H9 (cell line): ENCODE measurements at regions not wholly inside any gene's neighbourhood (a gene's known extent, or its start where the extent isn't known, plus 50 kb on each side); places are given as distances from the start of the nearest gene placed in this dataset.

Experiments
- DNase-seq: peaks from one replicate; pipeline ENCODE4 v3.0.0-alpha.2; 2017
- H2AFZ ChIP-seq: one replicate; pipeline ENCODE4 v1.6.1; 2013; ENCODE audit warnings: mild to moderate bottlenecking, low read length, control low read depth, moderate library complexity
- H2AK5ac ChIP-seq: 2 replicates; pipeline ENCODE4 v1.6.1; 2013; ENCODE audit warnings: low read length, control low read depth, mixed read lengths; ENCODE audit not compliant: insufficient read length
- H2BK120ac ChIP-seq: one replicate; pipeline ENCODE4 v1.6.1; 2013; ENCODE audit warnings: low read depth, mild to moderate bottlenecking, low read length, control low read depth, inconsistent platforms; ENCODE audit not compliant: poor library complexity, severe bottlenecking
- H2BK12ac ChIP-seq: 2 replicates; pipeline ENCODE4 v1.6.1; 2013; ENCODE audit warnings: low read length, control low read depth, mixed read lengths, low read depth; ENCODE audit not compliant: insufficient read length
- H2BK15ac ChIP-seq: 2 replicates; pipeline ENCODE4 v1.6.1; 2013; ENCODE audit warnings: low read depth, low read length, control low read depth
- H2BK20ac ChIP-seq: one replicate; pipeline ENCODE4 v1.6.1; 2013; ENCODE audit warnings: low read depth, mild to moderate bottlenecking, low read length, control low read depth, inconsistent platforms; ENCODE audit not compliant: poor library complexity, severe bottlenecking
- H2BK5ac ChIP-seq: 2 replicates; pipeline ENCODE4 v1.6.1; 2013; ENCODE audit warnings: low read length, control low read depth, mixed read lengths; ENCODE audit not compliant: insufficient read length
- H3K14ac ChIP-seq: 2 replicates; pipeline ENCODE4 v1.6.1; 2013; ENCODE audit warnings: low read length, control low read depth; ENCODE audit not compliant: insufficient read depth
- H3K18ac ChIP-seq: 2 replicates; pipeline ENCODE4 v1.6.1; 2013; ENCODE audit warnings: low read depth, mild to moderate bottlenecking, mixed read lengths, low read length, control low read depth; ENCODE audit not compliant: insufficient read length
- H3K23ac ChIP-seq: 2 replicates; pipeline ENCODE4 v1.6.1; 2013; ENCODE audit warnings: low read length, control low read depth, mixed read lengths, low read depth; ENCODE audit not compliant: insufficient read length
- H3K23me2 ChIP-seq: 2 replicates; pipeline ENCODE4 v1.6.1; 2013; ENCODE audit warnings: low read depth, mild to moderate bottlenecking, mixed read lengths, low read length, control low read depth; ENCODE audit not compliant: insufficient read length, poor library complexity, severe bottlenecking
- H3K27ac ChIP-seq: 2 replicates; pipeline ENCODE4 v1.5.1; 2013; ENCODE audit warnings: low read length, control low read depth, mixed read lengths, low read depth; ENCODE audit not compliant: insufficient read length
- H3K27me3 ChIP-seq: 2 replicates; pipeline ENCODE4 v1.6.1; 2013; ENCODE audit warnings: low read length, control low read depth, inconsistent platforms; ENCODE audit not compliant: insufficient read depth
- H3K4ac ChIP-seq: 2 replicates; pipeline ENCODE4 v1.6.1; 2013; ENCODE audit warnings: low read depth, mild to moderate bottlenecking, control low read depth, inconsistent platforms, low read length, moderate library complexity
- H3K4me1 ChIP-seq: 2 replicates; pipeline ENCODE4 v1.6.1; 2013; ENCODE audit warnings: low read length, control low read depth, inconsistent platforms; ENCODE audit not compliant: insufficient read depth
- H3K4me2 ChIP-seq: 2 replicates; pipeline ENCODE4 v1.6.1; 2013; ENCODE audit warnings: low read length, control low read depth, mixed read lengths; ENCODE audit not compliant: insufficient read length, insufficient read depth
- H3K56ac ChIP-seq: 2 replicates; pipeline ENCODE4 v1.6.1; 2013; ENCODE audit warnings: low read depth, mild to moderate bottlenecking, mixed read lengths, low read length, control low read depth; ENCODE audit not compliant: insufficient read length
- H3K79me1 ChIP-seq: 2 replicates; pipeline ENCODE4 v1.6.1; 2013; ENCODE audit warnings: low read depth, mild to moderate bottlenecking, moderate library complexity, low read length, control low read depth, inconsistent platforms; ENCODE audit not compliant: insufficient read depth, poor library complexity, severe bottlenecking
- H3K79me2 ChIP-seq: 2 replicates; pipeline ENCODE4 v1.6.1; 2013; ENCODE audit warnings: low read length, control low read depth, inconsistent platforms; ENCODE audit not compliant: insufficient read depth
- H3K9ac ChIP-seq: 2 replicates; pipeline ENCODE4 v1.6.1; 2013; ENCODE audit warnings: low read length, control low read depth, mixed read lengths; ENCODE audit not compliant: insufficient read length; ENCODE audit errors: extremely low read depth
- H3K9me3 ChIP-seq: one replicate; pipeline ENCODE4 v1.6.1; 2013; ENCODE audit warnings: low read depth, low read length, inconsistent platforms; ENCODE audit not compliant: control insufficient read depth
- H3T11ph ChIP-seq: one replicate; pipeline ENCODE4 v1.6.1; 2013; ENCODE audit warnings: mild to moderate bottlenecking, low read length, control low read depth, inconsistent platforms
- H4K20me1 ChIP-seq: one replicate; pipeline ENCODE4 v1.6.1; 2013; ENCODE audit not compliant: control insufficient read depth, insufficient read length, insufficient read depth
- H4K5ac ChIP-seq: 2 replicates; pipeline ENCODE4 v1.6.1; 2013; ENCODE audit warnings: low read depth, mild to moderate bottlenecking, mixed read lengths, low read length, control low read depth; ENCODE audit not compliant: insufficient read length
- H4K8ac ChIP-seq: replicated peaks from 2 replicates; pipeline ENCODE4 v1.6.1; 2013; ENCODE audit warnings: low read length, control low read depth, mixed read lengths, low read depth; ENCODE audit not compliant: insufficient read length
- H4K91ac ChIP-seq: 2 replicates; pipeline ENCODE4 v1.6.1; 2013; ENCODE audit warnings: low read depth, mild to moderate bottlenecking, moderate library complexity, mixed read lengths, low read length, control low read depth; ENCODE audit not compliant: insufficient read length
- H3K27ac Mint-ChIP-seq, 3 experiments: 2 replicates in 2 of 3; 3 replicates in 1 of 3; pipeline ENCODE4 v1.8.0; 2020 to 2021; ENCODE audit warnings: mixed read lengths in 3 of 3, mild to moderate bottlenecking in 1 of 3, moderate library complexity in 1 of 3
- H3K27me3 Mint-ChIP-seq: 2 replicates; pipeline ENCODE4 v1.8.0; 2021; ENCODE audit warnings: low read depth, mild to moderate bottlenecking, moderate library complexity, mixed read lengths
- H3K36me3 Mint-ChIP-seq, 3 experiments: 2 replicates in 2 of 3; 3 replicates in 1 of 3; pipeline ENCODE4 v1.8.0; 2020 to 2021; ENCODE audit warnings: low read depth in 3 of 3, mixed read lengths in 3 of 3; ENCODE audit not compliant: insufficient read depth in 1 of 3
- H3K4me1 Mint-ChIP-seq, 2 experiments: 2 replicates each; pipeline ENCODE4 v1.8.0; 2020; ENCODE audit warnings: mixed read lengths in 2 of 2
- H3K4me3 Mint-ChIP-seq, 2 experiments: 2 replicates in 1 of 2; 3 replicates in 1 of 2; pipeline ENCODE4 v1.8.0; 2020 to 2021; ENCODE audit warnings: mild to moderate bottlenecking in 2 of 2, mixed read lengths in 2 of 2, moderate library complexity in 1 of 2
- H3K9me3 Mint-ChIP-seq, 2 experiments: 2 replicates in 1 of 2; 3 replicates in 1 of 2; pipeline ENCODE4 v1.8.0; 2020; ENCODE audit warnings: mild to moderate bottlenecking in 2 of 2, mixed read lengths in 2 of 2, moderate library complexity in 1 of 2
- CTCF ChIP-seq: fragments of 200-600 bp; sonication (generic); conservative IDR thresholded peaks from 3 replicates; pipeline ENCODE4 v1.8.0; 2021; ENCODE audit warnings: antibody characterized with exemption, mild to moderate bottlenecking

DNA sequence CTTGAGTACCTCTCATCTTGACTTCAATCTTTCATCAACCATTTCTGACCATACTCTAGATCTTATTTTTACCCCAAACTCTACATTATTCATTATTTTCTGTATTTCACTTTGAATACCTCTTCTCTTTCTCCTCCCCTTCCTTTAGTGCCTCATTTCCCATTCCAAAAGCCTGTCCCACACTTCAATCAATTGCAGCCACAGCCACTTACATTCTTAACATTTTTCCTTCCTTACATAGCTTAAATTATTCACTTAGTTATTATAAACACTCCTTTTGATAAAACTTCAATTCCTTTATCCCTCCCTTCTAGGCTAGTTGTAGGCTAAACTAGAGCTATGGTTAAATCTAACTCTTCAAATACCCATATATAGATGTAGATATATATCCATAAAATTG is 344.0 kb downstream of the PRR16 start:
- Histone ChIP-seq H2BK5ac (no peak overlapping the region), H4K91ac (no peak overlapping the region), H2BK15ac (no peak overlapping the region), H3K27me3 (no peaks in the 10 kb centered on the region), H3K27ac (no peak overlapping the region), H3T11ph (no peak overlapping the region), H3K4ac (no peak overlapping the region), H3K79me2 (no peaks in the 10 kb centered on the region), H3K9me3 (no peaks in the 10 kb centered on the region), H4K5ac (no peak overlapping the region), H4K8ac (no peak overlapping the region), H2BK20ac (no peak overlapping the region), H3K23ac (no peak overlapping the region), H3K56ac (no peak overlapping the region), H3K79me1 (no peaks in the 10 kb centered on the region), H2BK120ac (no peak overlapping the region), H4K20me1 (no peaks in the 10 kb centered on the region), H2AFZ (no peak overlapping the region), H3K14ac (no peak overlapping the region), H3K18ac (no peak overlapping the region), H3K9ac (no peak overlapping the region), H3K4me2 (no peak overlapping the region), H2AK5ac (no peak overlapping the region), H3K23me2 (no peaks in the 10 kb centered on the region), H2BK12ac (no peak overlapping the region), H3K4me1 (peaks cover 6% of the 10 kb centered on the region)
- H3K27ac Mint-ChIP-seq, result no peak overlapping the region
- no peak for DNase-seq
- TF ChIP-seq CTCF, result no peak
- H3K27me3 Mint-ChIP-seq, result no peaks in the 10 kb centered on the region
- no peak overlapping the region for H3K4me3 Mint-ChIP-seq
- H3K4me1 Mint-ChIP-seq, result peaks cover 8 to 20% of the 10 kb centered on the region in 2 experiments
- H3K36me3 Mint-ChIP-seq, result 0 out of 7 replicates have a peak, but pooled peaks cover 0 to 6% (median 0%) of the 10 kb centered on the region in 3 experiments
- peaks cover 0 to 1% of the 10 kb centered on the region in 2 experiments; a peak in 1 of 5 replicates for H3K9me3 Mint-ChIP-seq
